OCI-LY3 (cell line): ENCODE measurements at regions not wholly inside any gene's neighbourhood (a gene's known extent, or its start where the extent isn't known, plus 50 kb on each side); places are given as distances from the start of the nearest gene placed in this dataset.

ENCODE experiments used
- H2AFZ ChIP-seq: fragments of 200-600, 300-600 bp; shearing (Covaris generic); 2 replicates; pipeline ENCODE4 v1.6.0; 2014; ENCODE audit warnings: antibody characterized with exemption, low read depth, low read length
- H3K27ac ChIP-seq: fragments of 200-600, 300-600 bp; sonication (generic); 2 replicates; pipeline ENCODE4 v1.5.1; 2014; ENCODE audit warnings: mild to moderate bottlenecking, low read length, moderate library complexity, mixed read lengths
- H3K27me3 ChIP-seq: fragments of 200-600, 300-600 bp; sonication (generic); 2 replicates; pipeline ENCODE4 v1.6.1; 2014; ENCODE audit warnings: low read depth, low read length, mixed read lengths
- H3K36me3 ChIP-seq: fragments of 200-600, 300-600 bp; sonication (generic); replicated peaks from 2 replicates; pipeline ENCODE3; 2014; ENCODE audit warnings: low read depth, low read length, mixed read lengths
- H3K4me1 ChIP-seq: fragments of 300-600, 200-600 bp; sonication (generic); 2 replicates; pipeline ENCODE4 v1.6.1; 2014; ENCODE audit warnings: low read length, mixed read lengths
- H3K4me2 ChIP-seq: fragments of 200-600, 300-600 bp; sonication (generic); 2 replicates; pipeline ENCODE4 v1.6.1; 2014; ENCODE audit warnings: low read length, mixed read lengths
- H3K4me3 ChIP-seq: fragments of 300-600, 200-600 bp; sonication (generic); 2 replicates; pipeline ENCODE4 v1.5.1; 2014; ENCODE audit warnings: antibody characterized with exemption, mild to moderate bottlenecking, low read length, moderate library complexity
- H3K79me2 ChIP-seq: fragments of 300-600, 200-600 bp; shearing (Covaris generic); 2 replicates; pipeline ENCODE4 v1.6.1; 2014; ENCODE audit warnings: mild to moderate bottlenecking, low read length, mixed read lengths
- H3K9ac ChIP-seq: fragments of 300-600, 200-600 bp; shearing (Covaris generic); 2 replicates; pipeline ENCODE4 v1.6.0; 2014; ENCODE audit warnings: mild to moderate bottlenecking, low read length, moderate library complexity
- H3K9me3 ChIP-seq: fragments of 200-600, 300-600 bp; shearing (Covaris generic); 2 replicates; pipeline ENCODE4 v1.6.1; 2014; ENCODE audit warnings: low read length, mixed read lengths; ENCODE audit not compliant: insufficient read depth
- H4K20me1 ChIP-seq: fragments of 200-600, 300-600 bp; sonication (generic); 2 replicates; pipeline ENCODE4 v1.6.1; 2016; ENCODE audit warnings: low read length, mixed read lengths; ENCODE audit not compliant: insufficient read depth
- EZH2phosphoT487 ChIP-seq: fragments of 200-600 bp; shearing (Covaris generic); IDR thresholded peaks from 2 replicates; pipeline ENCODE4 v1.6.1; 2018; ENCODE audit warnings: antibody characterized with exemption, mixed run types, low read depth
- TF ChIP-seq, protein P1 (sequence below): fragments of 200-600, 300-600 bp; sonication (generic); IDR thresholded peaks from 2 replicates; pipeline ENCODE4 v1.5.1; 2014; ENCODE audit warnings: antibody characterized with exemption, low read length, low read depth

DNA sequence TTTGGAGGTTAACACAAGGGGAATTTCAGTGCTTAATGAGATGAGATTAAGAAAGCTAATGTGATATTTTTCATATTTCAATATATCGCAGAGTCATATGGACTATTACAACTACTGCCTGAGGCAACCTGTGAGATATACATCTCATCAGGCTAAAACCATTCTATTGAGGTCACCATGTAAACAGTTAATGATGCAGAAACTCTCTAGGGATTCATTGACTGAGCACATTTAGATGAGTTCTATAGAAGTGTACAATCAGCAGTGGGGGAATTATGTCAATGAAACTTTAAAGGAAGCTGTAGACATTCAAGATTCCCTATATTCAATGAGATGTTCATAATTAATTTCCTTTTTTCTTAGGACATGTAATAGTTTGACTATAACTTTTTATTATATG, 687.4 kb upstream of the SYT4 start:
- Histone ChIP-seq H3K9me3 (0 out of 2 replicates have a peak, but pooled peaks cover 4% of the 10 kb centered on the region), H3K4me2 (no peak overlapping the region), H3K4me1 (peaks cover 11% of the 10 kb centered on the region), H3K9ac (no peak overlapping the region), H3K27me3 (no peaks in the 10 kb centered on the region), H4K20me1 (no peaks in the 10 kb centered on the region), H3K4me3 (no peak overlapping the region), H2AFZ (0 out of 2 replicates have a peak overlapping the region, but pooled peaks have one; percentile 2), H3K36me3 (no peaks in the 10 kb centered on the region), H3K27ac (no peak overlapping the region), H3K79me2 (no peaks in the 10 kb centered on the region)
- TF ChIP-seq, protein P1, sequence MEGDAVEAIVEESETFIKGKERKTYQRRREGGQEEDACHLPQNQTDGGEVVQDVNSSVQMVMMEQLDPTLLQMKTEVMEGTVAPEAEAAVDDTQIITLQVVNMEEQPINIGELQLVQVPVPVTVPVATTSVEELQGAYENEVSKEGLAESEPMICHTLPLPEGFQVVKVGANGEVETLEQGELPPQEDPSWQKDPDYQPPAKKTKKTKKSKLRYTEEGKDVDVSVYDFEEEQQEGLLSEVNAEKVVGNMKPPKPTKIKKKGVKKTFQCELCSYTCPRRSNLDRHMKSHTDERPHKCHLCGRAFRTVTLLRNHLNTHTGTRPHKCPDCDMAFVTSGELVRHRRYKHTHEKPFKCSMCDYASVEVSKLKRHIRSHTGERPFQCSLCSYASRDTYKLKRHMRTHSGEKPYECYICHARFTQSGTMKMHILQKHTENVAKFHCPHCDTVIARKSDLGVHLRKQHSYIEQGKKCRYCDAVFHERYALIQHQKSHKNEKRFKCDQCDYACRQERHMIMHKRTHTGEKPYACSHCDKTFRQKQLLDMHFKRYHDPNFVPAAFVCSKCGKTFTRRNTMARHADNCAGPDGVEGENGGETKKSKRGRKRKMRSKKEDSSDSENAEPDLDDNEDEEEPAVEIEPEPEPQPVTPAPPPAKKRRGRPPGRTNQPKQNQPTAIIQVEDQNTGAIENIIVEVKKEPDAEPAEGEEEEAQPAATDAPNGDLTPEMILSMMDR = no peak
- no peak for TF ChIP-seq EZH2phosphoT487

GRCh38 chr18:43965691-43966090, 688.4 kb upstream of the SYT4 start:
- H3K9me3 ChIP-seq = 0 out of 2 replicates have a peak, but pooled peaks cover 4% of the 10 kb centered on the region

DNA sequence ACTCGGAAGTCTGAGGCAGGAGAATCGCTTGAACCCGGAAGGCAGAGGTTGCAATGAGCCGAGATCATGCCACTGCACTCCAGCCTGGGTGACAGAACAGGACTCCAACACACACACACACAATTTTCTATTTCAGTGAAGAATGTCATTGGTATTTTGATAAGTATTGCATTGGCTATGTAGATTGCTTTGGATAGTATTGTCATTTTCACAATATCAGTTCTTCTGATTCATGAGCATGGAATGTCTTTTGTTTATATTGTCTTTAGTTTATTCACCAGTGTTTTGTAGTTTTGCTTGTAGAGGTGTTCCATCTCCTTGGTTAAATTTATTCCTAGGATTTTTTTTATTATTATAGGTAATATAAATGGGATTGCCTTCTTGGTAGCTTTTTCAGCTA, 693.4 kb upstream of the SYT4 start:
- Histone ChIP-seq H2AFZ (no peak overlapping the region), H4K20me1 (no peaks in the 10 kb centered on the region), H3K27me3 (no peaks in the 10 kb centered on the region), H3K9ac (no peak overlapping the region), H3K27ac (no peak overlapping the region), H3K9me3 (no peaks in the 10 kb centered on the region), H3K36me3 (no peaks in the 10 kb centered on the region), H3K79me2 (no peaks in the 10 kb centered on the region), H3K4me1 (no peaks in the 10 kb centered on the region), H3K4me3 (no peak overlapping the region), H3K4me2 (no peak overlapping the region)
- no peak for TF ChIP-seq EZH2phosphoT487
- TF ChIP-seq, protein P1 = no peak

More at GRCh38 chr18:43965691-43966090, 688.4 kb upstream of the SYT4 start:
- Histone ChIP-seq H3K9ac (no peak overlapping the region), H3K27ac (no peak overlapping the region), H3K4me1 (peaks cover 11% of the 10 kb centered on the region), H2AFZ (no peak overlapping the region), H3K4me2 (no peak overlapping the region), H3K27me3 (no peaks in the 10 kb centered on the region), H4K20me1 (no peaks in the 10 kb centered on the region), H3K36me3 (no peaks in the 10 kb centered on the region), H3K4me3 (no peak overlapping the region), H3K79me2 (no peaks in the 10 kb centered on the region)
- TF ChIP-seq, protein P1 = no peak
- TF ChIP-seq EZH2phosphoT487 = no peak

GRCh38 chr18:43978174-43978573, 700.9 kb upstream of the SYT4 start:
- no peak overlapping the region for H3K4me2 ChIP-seq
- H4K20me1 ChIP-seq = no peaks in the 10 kb centered on the region
- no peak overlapping the region for H3K27ac ChIP-seq
- no peak overlapping the region for H3K9ac ChIP-seq
- TF ChIP-seq, protein P1 = no peak
- TF ChIP-seq EZH2phosphoT487 = no peak
- no peaks in the 10 kb centered on the region for H3K4me1 ChIP-seq
- H3K4me3 ChIP-seq = no peak overlapping the region
- 0 out of 2 replicates have a peak overlapping the region, but pooled peaks have one; percentile 4 for H2AFZ ChIP-seq
- H3K36me3 ChIP-seq = no peaks in the 10 kb centered on the region
- H3K79me2 ChIP-seq = no peaks in the 10 kb centered on the region
- H3K27me3 ChIP-seq = no peaks in the 10 kb centered on the region
- no peaks in the 10 kb centered on the region for H3K9me3 ChIP-seq
